ENCODE measurements at regions not wholly inside any gene's neighbourhood (a gene's known extent, or its start where the extent isn't known, plus 50 kb on each side); places are given as distances from the start of the nearest gene placed in this dataset.

GRCh38 chr15:38176155-38176554, 76.5 kb upstream of the SPRED1 start:
- Histone ChIP-seq H4K8ac (ENCODE audit: low read depth in 2 of 2, low read length in 2 of 2) (no peak overlapping the region), H3K14ac (replicated peaks; ENCODE audit: low read depth, low read length) (no peak overlapping the region), H3K9ac (ENCODE audit: low read depth, low read length) (no peak overlapping the region), H3K23ac (ENCODE audit: low read depth, low read length) (no peak overlapping the region), H4K20me1 (ENCODE audit: insufficient read depth, low read length) (no peaks in the 10 kb centered on the region), H4K91ac (ENCODE audit: insufficient read depth, low read depth, low read length) (no peak overlapping the region), H4K5ac (ENCODE audit: low read depth, low read length) (no peak overlapping the region), H3K4me3 (ENCODE audit: insufficient read depth, low read depth, low read length) (no peak overlapping the region), H2AFZ (replicated peaks; ENCODE audit: low read length, poor library complexity) (no peak overlapping the region), H2AK5ac (ENCODE audit: low read depth, low read length) (no peak overlapping the region), H3K18ac (ENCODE audit: low read depth, low read length) (no peak overlapping the region), H3K27me3 (ENCODE audit: control insufficient read depth, insufficient read depth, low read length) (peaks cover 14% of the 10 kb centered on the region), H3K79me1 (ENCODE audit: low read depth in 1 of 2, low read length in 2 of 2) (no peaks in the 10 kb centered on the region), H3K4ac (ENCODE audit: low read depth, low read length) (no peak overlapping the region), H2BK15ac (ENCODE audit: low read depth, low read length) (no peak overlapping the region), H2BK5ac (ENCODE audit: low read depth, low read length, poor library complexity, severe bottlenecking) (no peak overlapping the region), H3K9me3 (ENCODE audit: control insufficient read depth, insufficient read depth, low read length) (no peaks in the 10 kb centered on the region), H2AK9ac (replicated peaks; ENCODE audit: low read depth, low read length, poor library complexity) (no peak overlapping the region), H3K27ac (ENCODE audit: insufficient read depth, low read length) (no peak overlapping the region), H2BK20ac (ENCODE audit: low read depth, low read length) (no peak overlapping the region), H3K9me1 (ENCODE audit: insufficient read depth, low read length) (no peaks in the 10 kb centered on the region), H3K4me2 (ENCODE audit: low read depth, low read length) (no peak overlapping the region), H3K36me3 (ENCODE audit: control insufficient read depth, insufficient read depth, low read length) (no peaks in the 10 kb centered on the region), H3K56ac (ENCODE audit: extremely low read depth, insufficient read depth, low read length) (no peak overlapping the region), H2BK120ac (ENCODE audit: low read depth, low read length) (no peak overlapping the region), H3K4me1 (ENCODE audit: control insufficient read depth, insufficient read depth, low read length) (no peaks in the 10 kb centered on the region)
- DNase-seq, result peak; percentile 68
- dilution Hi-C loops (cut with HindIII; ENCODE audit: low sequenced_read_pairs, unreplicated experiment), result no loop called here
- peak; percentile 83 for ATAC-seq (ENCODE audit: low read depth)
- intact Hi-C loops (cut with micrococcal nuclease), result no loop called here
- in situ Hi-C loops (cut with MboI; ENCODE audit: low sequenced_read_pairs), result loop anchor here (25.0 kb wide), 1 partner anchor 486 kb away; no protein-coding TSS in a partner anchor
- ChIA-PET POLR2A (ENCODE audit: unreplicated experiment) (interaction anchor here (0.7 kb wide), 1 partner anchor 359 kb away, joined by 3 read pairs; no protein-coding TSS in a partner anchor), CTCF (no interaction called here)
- 24% methylated on average over 2 of the region's 4 CpGs; no CpG with 5 or more reads in 1 of the 2 experiments for WGBS, 2 experiments (ENCODE audit: extremely low coverage in 2 of 2, insufficient read length in 1 of 2)
- no TSS peak for BruUV-seq (replicated peaks)
- TF ChIP-seq CHD1 (IDR thresholded peaks at IDR 0.05; ENCODE audit: low read depth, low read length) (no peak), RFX5 (IDR thresholded peaks at IDR 0.05; ENCODE audit: low read depth, low read length) (no peak), NFE2L2 (IDR thresholded peaks at IDR 0.05; ENCODE audit: low read depth, low read length) (no peak), FOS (IDR thresholded peaks at IDR 0.05; ENCODE audit: low read depth, low read length) (peak; percentile 51)

All from IMR-90 (cell line).